ENCODE measurements at regions not wholly inside any gene's neighbourhood (a gene's known extent, or its start where the extent isn't known, plus 50 kb on each side); places are given as distances from the start of the nearest gene placed in this dataset.
A peak's percentile ranks its signal among the peaks of the same experiment; 100 is the strongest.
"Not testable (repeated sequence)": the region's sequence is repeated elsewhere in the genome, so short reads cannot be mapped to it uniquely, and the experiment has no call there.

DNA sequence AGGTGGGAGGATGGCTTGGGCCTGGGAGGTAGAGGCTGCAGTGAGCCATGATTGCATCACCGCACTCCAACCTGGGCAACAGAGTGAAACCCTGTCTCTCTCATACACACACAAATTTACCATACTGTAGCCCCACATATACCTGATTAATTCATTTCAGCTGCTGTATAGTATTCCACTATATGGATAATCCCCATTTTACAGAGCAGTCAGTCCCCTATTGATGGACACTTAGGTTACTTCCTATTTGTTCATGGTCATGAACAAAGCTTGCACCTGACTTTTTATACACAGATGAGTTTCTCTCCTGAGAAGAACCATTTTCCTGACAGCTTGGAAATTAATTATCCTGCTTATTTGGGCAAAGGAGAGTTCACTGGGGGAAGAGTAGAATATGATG is 59.2 kb downstream of the EMX2 start:
- no peak for DNase-seq

- DNase-seq = no peak
Observed at GRCh38 chr10:117603081-117603480, 60.5 kb downstream of the EMX2 start.

- no peak for DNase-seq
Observed at GRCh38 chr10:117603726-117604125, 61.2 kb downstream of the EMX2 start.

DNA sequence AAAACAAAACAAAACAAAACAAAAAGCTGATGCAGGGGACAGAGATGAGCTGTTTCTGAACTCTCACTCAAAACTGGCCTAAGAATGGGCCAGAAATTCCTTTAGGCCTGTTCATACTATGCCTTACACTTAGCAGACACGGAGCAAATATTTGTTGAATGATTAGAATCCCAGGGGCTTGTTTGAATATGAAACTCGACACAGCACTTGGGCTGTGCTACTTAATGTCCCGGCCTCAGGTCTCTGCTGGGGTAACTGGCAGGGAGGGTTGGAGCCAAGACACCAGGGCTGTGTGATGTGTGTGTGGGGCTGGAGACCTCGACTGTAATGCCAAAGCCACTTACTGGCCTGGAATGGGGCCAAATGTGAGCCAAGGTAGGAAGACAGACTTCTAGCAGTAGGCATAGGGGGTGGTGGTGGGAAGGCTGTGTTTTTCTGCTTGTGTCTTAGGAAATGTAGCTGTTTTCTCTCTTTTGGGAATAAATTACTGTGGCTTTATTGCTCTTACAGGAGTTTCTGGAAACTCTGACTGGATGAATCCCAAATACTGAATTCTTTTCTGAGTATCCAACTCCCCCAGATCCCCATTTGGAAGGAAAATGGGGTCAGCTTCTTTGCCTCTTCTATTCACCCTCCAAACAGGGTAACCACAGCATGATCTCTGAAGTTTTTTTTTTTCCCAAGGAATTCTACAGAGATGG is 66.7 kb downstream of the EMX2 start:
- DNase-seq = peak in 19 of 56 donors; percentile 2 to 43 (median 10)

DNA sequence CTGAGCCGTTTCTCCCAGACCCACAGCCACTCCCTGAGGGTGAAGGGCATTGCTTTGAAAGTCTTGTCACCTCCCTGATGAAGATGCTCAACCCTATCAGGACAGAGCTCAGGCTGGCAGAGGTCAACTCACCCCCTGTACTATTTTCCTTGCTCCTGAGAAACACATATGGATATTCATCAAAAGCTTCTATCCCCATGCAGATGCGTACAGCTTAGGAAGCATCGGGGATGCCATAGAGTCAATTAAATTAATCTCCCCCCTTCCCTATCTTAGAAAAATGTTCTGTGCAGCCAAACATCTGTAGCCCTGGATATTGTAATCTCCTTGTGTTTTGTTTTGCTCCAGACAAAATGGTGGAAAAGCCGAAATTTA is 67.2 kb downstream of the EMX2 start:
- no peak for DNase-seq

DNA sequence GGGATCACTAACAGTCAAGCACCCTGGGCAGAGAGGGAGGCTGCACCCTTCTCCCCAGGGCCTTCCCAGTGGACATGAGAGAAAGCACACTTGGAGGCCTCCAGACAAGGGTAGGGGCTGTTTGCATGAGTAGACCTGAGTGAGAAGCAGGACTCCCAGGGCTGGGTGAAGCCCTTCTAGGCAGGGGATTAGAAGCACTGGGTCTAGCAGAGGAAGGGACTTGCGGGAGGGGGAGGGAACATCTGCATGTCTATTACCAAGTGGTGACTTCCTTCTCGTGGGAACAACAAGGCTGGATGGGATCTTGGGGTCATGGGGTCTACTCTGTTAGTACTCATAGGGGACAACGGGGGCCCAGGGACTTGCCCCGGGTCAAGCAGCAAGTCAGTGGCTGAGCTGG is 67.8 kb downstream of the EMX2 start:
- DNase-seq = no peak

- DNase-seq = no peak
Observed at GRCh38 chr10:117612113-117612512, 69.6 kb downstream of the EMX2 start.

DNA sequence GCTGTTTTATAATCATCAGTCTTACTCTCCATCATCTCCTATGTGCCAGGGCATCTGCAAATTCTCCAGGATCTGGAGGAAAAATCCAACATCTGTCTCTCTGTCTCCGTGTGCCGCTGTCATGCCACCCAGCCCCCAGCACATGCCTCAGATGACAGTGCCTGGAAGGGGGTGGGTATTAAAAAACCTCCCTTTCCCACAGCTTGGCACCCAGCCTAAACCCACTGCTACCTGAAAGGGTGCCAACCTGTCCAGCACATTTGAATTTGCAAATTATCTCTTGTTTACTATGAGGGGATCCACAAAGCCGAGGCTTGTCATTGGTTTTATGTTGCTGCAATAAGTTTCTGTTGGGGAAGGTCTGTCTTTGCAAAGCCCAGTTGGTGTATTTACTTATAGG is 73.1 kb downstream of the EMX2 start:
- no peak for DNase-seq

- no peak for DNase-seq
Observed at GRCh38 chr10:117616179-117616578, 73.6 kb downstream of the EMX2 start.

DNA sequence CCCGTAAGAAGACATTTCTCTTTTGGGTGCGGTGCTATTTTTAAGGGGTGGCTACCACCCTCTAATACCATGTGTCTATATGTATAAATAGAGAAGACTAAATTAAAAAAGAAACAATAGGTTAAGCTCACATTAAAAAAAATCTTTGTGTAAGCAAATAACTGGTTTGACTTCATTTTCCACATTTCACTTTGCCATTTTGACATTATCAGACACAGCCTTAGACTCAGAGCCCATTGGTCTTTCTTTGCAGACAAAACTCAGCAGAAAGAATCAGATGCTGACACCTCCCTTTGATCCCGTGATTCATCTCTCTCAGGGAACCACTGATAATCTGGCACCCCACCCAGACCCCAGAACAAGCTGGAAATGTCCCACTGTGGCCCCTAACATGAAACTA is 74.5 kb downstream of the EMX2 start:
- DNase-seq = no peak

GRCh38 chr10:117617659-117618058 is 75.1 kb downstream of the EMX2 start:
- DNase-seq = no peak

DNA sequence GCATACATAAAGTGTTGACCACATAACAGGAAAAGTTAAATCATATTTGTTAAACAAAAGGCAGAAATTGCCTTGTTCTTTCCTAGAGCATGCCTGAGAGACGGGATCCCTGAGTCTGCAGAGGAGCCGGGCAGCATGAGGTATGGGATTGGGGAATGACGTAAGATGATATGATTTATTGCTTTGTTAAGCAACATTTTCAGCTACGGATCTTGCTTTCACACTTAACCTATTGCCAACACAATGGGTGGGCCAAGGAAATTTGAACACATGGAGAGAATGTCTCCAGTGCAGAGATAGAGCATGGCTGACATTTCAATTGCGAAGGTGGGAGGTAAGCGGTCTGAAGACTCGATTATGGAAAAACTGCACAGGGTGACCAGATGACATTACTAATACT is 76.7 kb downstream of the EMX2 start:
- no peak for DNase-seq

DNA sequence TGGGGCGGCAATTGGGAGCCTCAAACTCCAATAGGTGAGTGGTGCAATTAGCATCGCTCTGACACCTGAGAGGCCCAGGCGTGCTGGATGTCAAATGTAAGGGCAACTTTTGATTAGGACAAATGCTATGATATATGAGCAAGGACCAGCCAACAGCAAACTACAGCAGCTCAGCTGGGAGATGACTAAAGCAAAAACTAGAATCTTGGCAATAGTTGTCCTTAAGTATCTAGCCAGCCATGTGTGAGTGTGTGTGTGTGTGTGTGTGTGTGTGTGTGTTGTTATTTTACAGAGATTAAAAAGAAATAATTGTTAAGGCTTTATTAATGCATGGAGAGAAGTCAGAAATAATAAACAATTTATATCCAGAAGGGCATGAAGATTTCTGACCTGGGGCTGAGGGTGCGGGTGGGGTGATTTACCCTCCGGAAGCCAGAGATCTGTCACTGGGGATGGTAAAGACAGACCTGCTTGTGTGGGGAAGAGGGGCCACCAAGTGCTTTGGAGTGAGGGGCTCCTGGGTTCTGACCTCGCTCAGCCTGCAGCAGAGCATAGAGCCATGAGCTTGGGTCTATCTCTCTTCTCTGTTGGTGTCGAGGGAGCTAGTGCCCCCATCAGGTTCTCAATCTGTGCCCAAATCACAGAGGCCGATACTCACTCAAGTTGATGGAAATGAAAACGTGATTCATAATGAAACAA is 77.3 kb downstream of the EMX2 start:
- DNase-seq = no peak

GRCh38 chr10:117621196-117621595 is 78.7 kb downstream of the EMX2 start:
- DNase-seq = no peak

DNA sequence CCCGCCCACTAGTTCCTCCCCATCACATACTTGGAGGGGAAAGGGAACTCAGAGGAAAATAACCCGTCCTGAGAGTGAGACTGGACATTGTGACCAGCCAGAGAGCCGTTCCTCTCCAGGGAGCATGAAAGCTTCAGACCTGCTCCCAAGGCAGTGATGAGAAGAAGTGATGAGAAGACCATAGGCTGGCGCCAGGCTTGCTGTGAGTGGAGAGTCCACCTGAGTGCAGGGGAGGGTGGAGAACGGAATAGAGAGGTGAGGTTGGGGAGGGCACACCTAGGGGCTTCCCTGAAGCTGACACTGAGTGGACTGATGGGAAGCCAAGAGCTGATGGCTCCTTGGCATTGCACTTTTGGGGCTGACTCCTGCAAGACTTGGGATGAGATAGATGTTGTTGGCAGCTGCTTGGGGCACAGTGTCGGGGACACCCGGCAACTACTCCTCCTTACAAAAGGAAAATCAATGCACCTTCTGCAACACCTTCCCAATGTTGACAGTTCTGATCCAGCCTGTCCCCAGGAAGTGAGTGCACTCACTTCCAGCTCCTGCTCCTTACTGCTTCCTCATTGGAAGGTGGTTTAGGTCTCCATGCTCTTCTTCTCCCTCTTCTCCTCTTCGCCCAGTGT is 79.4 kb downstream of the EMX2 start:
- no peak for DNase-seq

GRCh38 chr10:117622471-117623184 is 80.1 kb downstream of the EMX2 start:
- DNase-seq = no peak

DNA sequence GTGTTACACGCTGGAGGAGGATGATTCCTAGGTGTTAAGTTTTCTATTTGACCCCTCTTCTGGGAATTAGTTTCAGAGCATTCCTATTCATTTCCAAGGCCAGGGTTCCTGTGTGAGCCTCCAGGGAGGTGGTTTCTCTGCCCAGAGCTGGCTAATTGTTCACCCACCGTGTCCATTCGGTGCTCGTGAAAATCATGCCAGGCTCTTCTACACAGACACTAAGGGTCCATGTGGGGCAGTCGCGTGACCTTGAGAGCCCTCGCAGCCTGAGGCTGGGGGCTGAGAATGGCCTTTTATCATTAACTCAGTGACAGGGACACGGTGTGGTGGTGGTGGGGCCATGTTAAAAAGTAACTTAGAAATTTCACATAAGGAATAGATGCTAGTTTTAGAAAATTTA is 83.7 kb downstream of the EMX2 start:
- no peak for DNase-seq

DNA sequence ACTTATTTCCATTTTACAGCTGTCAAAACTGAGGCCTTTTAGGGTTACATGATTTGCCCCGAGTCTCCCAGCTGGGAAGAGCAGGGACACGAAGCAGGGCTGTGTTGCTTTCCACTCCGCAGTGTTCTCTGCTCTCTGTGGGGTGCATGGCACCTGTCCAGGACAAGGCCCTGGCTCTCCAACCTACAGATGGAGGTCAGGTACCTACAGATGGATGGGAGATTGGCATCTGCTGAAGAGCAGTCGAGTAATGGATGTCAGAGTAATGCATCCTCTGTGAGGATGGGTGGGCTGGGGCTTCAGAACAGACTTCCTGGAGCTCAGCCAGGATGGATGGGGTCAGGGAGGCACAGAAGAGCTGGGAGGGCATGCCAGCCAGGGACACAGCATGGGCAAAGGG is 85.0 kb downstream of the EMX2 start:
- DNase-seq = no peak

DNA sequence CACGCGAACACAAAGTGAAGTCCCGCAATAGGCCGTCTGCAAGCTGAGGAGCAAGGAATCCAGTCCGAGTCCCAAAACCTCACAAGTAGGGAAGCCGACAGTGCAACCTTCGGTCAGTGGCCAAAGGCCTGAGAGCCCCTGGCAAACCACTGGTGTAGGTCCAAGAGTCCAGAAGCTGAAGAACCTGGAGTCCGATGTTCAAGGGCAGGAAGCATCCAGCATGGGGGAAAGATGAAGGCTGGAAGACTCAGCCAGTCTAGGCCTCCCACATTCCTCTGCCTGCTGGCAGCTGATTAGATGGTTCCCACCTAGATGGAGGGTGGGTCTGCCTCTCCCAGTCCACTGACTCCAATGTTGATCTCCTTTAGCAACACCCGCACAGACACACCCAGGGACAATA is 87.2 kb downstream of the EMX2 start:
- not testable (repeated sequence) for DNase-seq

DNA sequence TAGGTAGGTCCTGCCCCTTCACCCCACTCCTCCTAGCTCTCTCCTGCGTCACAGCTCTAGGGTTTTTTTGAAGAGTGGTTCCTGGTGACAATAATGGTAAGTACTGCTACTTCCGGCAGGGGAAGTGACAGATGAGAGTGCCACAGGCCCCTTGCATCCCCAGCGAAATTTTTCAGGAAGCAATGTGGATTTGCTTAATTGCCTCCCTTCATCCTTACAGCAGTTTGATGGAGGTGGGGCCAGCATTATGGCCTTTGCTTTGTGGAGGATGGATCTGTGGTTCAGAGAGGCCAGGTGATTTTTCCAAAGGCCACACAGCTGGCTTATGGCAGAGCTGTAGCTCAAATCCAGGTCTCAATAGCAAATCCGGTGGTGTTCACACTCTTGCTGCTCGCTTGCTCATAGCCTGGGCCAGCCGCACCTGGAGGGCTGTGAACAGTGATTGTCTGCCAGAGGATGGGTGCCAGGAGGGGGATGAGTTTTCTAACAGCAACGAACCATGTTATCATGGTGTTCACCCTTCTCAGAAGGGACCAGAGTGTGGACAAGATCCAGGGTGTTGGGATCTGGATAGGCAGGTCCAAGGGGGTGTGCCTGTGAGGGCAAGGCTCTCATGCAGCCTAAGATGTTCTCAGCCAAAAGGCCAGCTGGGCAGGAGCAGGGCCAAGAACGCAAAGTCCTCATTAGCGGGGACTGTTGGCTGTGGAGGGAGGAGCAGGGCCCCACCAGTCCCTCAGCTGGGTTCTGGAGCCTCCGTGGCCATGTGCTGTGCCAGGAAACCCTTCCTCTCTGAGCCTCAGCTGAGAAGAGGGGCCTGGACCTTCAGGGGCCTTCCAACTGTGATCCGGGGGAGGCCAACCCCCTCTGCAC is 89.0 kb downstream of the EMX2 start:
- DNase-seq = peak in 44 of 56 donors; percentile 7 to 85 (median 52)

- no peak for DNase-seq
Observed at GRCh38 chr10:117632406-117632805, 89.9 kb downstream of the EMX2 start.
